Ishikawa (cell line): ENCODE measurements at regions not wholly inside any gene's neighbourhood (a gene's known extent, or its start where the extent isn't known, plus 50 kb on each side); places are given as distances from the start of the nearest gene placed in this dataset.

Source experiments
- CEBPB ChIP-seq: IDR thresholded peaks from 2 replicates; pipeline ENCODE4 v1.6.1; 2012
- EP300 ChIP-seq: IDR thresholded peaks from 2 replicates; pipeline ENCODE4 v1.6.1; 2012; ENCODE audit warnings: borderline replicate concordance
- MAX ChIP-seq: IDR thresholded peaks from 2 replicates; pipeline ENCODE4 v1.6.1; 2012
- RAD21 ChIP-seq: IDR thresholded peaks from 2 replicates; pipeline ENCODE4 v1.6.1; 2012; ENCODE audit warnings: low read depth
- TAF1 ChIP-seq: IDR thresholded peaks from 2 replicates; pipeline ENCODE4 v1.6.1; 2012; ENCODE audit warnings: low read depth, mild to moderate bottlenecking
- YY1 ChIP-seq: IDR thresholded peaks from 2 replicates; pipeline ENCODE4 v1.6.1; 2012; ENCODE audit warnings: low read depth
- TF ChIP-seq, protein P1 (sequence below): IDR thresholded peaks from 2 replicates; pipeline ENCODE4 v1.6.1; 2012; ENCODE audit warnings: low read depth, mild to moderate bottlenecking

DNA sequence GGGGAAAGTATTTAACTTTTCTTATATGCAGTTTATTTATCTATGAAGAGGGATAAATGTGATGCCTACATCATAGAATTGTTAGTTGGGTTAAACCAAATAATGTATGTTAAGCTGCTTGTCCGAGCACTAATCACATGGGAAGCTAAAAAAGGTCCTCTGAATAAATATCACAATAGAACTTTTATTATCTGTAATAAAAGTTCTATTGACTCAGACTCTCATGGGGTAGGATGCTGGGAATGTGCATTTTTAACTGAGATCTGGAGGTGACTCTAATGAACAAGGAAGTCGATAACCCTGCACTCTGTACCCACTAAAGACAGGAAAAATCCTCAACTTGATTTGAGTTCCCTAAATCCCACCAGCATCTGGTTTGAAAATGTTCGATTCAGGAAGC is 205.9 kb upstream of the IL12B start:
- TF ChIP-seq YY1 (no peak), CEBPB (no peak), RAD21 (no peak), TAF1 (no peak), EP300 (no peak), MAX (no peak)
- TF ChIP-seq, protein P1, sequence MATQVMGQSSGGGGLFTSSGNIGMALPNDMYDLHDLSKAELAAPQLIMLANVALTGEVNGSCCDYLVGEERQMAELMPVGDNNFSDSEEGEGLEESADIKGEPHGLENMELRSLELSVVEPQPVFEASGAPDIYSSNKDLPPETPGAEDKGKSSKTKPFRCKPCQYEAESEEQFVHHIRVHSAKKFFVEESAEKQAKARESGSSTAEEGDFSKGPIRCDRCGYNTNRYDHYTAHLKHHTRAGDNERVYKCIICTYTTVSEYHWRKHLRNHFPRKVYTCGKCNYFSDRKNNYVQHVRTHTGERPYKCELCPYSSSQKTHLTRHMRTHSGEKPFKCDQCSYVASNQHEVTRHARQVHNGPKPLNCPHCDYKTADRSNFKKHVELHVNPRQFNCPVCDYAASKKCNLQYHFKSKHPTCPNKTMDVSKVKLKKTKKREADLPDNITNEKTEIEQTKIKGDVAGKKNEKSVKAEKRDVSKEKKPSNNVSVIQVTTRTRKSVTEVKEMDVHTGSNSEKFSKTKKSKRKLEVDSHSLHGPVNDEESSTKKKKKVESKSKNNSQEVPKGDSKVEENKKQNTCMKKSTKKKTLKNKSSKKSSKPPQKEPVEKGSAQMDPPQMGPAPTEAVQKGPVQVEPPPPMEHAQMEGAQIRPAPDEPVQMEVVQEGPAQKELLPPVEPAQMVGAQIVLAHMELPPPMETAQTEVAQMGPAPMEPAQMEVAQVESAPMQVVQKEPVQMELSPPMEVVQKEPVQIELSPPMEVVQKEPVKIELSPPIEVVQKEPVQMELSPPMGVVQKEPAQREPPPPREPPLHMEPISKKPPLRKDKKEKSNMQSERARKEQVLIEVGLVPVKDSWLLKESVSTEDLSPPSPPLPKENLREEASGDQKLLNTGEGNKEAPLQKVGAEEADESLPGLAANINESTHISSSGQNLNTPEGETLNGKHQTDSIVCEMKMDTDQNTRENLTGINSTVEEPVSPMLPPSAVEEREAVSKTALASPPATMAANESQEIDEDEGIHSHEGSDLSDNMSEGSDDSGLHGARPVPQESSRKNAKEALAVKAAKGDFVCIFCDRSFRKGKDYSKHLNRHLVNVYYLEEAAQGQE: no peak
